Left lung (tissue), 4 donors: ENCODE measurements at regions not wholly inside any gene's neighbourhood (a gene's known extent, or its start where the extent isn't known, plus 50 kb on each side); places are given as distances from the start of the nearest gene placed in this dataset.

ENCODE experiments used
- ATAC-seq: fragments of 200-7000 bp; cut with Tn5 transposase; one replicate; pipeline ENCODE4 v1.9.1; 2020; ENCODE audit warnings: moderate library complexity
- DNase-seq, 4 donors: peaks; one replicate each; pipeline ENCODE4 v3.0.0-alpha.2; 2013 to 2020
- H3K27ac ChIP-seq, 2 donors: fragments of 200-600 bp; sonication (generic) in 1 of 2; one replicate each; pipeline versions ENCODE4 v1.5.0 to v1.8.0; 2020 to 2021
- H3K27me3 ChIP-seq, 2 donors: fragments of 200-600 bp; sonication (generic) in 1 of 2; one replicate each; pipeline versions ENCODE4 v1.5.0 to v1.8.0; 2020 to 2021
- H3K36me3 ChIP-seq, 2 donors: fragments of 200-600 bp; sonication (generic) in 1 of 2; one replicate each; pipeline versions ENCODE4 v1.5.0 to v1.8.0; 2020 to 2021
- H3K4me1 ChIP-seq, 2 donors: fragments of 200-600 bp; one replicate each; pipeline ENCODE4 v1.8.0; 2021
- H3K4me3 ChIP-seq, 2 donors: fragments of 200-600 bp; sonication (generic) in 1 of 2; one replicate each; pipeline versions ENCODE4 v1.5.0 to v1.8.0; 2020 to 2021; ENCODE audit warnings: mild to moderate bottlenecking in 1 of 2
- H3K9me3 ChIP-seq, 2 donors: fragments of 200-600 bp; sonication (generic) in 1 of 2; one replicate each; pipeline versions ENCODE4 v1.5.0 to v1.8.0; 2020 to 2021
- intact Hi-C, 2 donors: fragments of 100-400 bp; cut with DNase I; formaldehyde crosslinking; loops; one replicate each; pipeline versions ENCODE4 v1.11.2 to v1.14.2; 2022
- TF ChIP-seq, protein P1 (sequence below), 2 donors: fragments of 200-600 bp; sonication (generic) in 1 of 2; IDR thresholded peaks; one replicate each; pipeline versions ENCODE4 v1.5.0 to v1.8.0; 2021; ENCODE audit warnings: antibody characterized with exemption in 2 of 2
- donor health status: DM: no; HTN: yes; CAD: no.
- donor health status: DM: no; HTN: no; CAD: no.

DNA sequence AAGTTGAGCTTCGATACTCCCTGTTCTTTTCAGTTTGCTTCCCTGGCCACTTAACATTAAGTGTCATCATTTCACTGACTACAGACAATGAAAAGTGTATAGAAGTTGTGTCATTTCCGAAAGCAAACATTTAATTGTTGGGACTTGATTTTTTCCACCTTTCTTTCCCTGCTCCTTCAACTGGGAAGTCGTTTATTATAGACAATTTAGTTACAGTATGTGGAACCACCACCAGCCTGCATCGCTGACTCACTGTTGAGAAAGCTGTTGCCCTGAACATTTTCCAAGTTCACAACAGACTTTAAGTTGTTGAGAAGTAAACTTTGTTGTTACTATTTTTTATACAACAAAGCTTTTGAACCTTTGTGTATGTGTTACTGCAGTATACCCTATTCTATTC is 788.4 kb upstream of the PRR20A start:
- ATAC-seq: no peak
- no peaks in the 10 kb centered on the region for H3K27me3 ChIP-seq
- peaks cover 0 to 4% of the 10 kb centered on the region in 2 donors for H3K9me3 ChIP-seq
- intact Hi-C loops: no loop called here
- H3K4me3 ChIP-seq: no peak overlapping the region
- DNase-seq: no peak
- H3K27ac ChIP-seq: no peak overlapping the region
- no peaks in the 10 kb centered on the region for H3K36me3 ChIP-seq
- H3K4me1 ChIP-seq: no peaks in the 10 kb centered on the region
- TF ChIP-seq, protein P1, sequence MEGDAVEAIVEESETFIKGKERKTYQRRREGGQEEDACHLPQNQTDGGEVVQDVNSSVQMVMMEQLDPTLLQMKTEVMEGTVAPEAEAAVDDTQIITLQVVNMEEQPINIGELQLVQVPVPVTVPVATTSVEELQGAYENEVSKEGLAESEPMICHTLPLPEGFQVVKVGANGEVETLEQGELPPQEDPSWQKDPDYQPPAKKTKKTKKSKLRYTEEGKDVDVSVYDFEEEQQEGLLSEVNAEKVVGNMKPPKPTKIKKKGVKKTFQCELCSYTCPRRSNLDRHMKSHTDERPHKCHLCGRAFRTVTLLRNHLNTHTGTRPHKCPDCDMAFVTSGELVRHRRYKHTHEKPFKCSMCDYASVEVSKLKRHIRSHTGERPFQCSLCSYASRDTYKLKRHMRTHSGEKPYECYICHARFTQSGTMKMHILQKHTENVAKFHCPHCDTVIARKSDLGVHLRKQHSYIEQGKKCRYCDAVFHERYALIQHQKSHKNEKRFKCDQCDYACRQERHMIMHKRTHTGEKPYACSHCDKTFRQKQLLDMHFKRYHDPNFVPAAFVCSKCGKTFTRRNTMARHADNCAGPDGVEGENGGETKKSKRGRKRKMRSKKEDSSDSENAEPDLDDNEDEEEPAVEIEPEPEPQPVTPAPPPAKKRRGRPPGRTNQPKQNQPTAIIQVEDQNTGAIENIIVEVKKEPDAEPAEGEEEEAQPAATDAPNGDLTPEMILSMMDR (IDR thresholded peaks at IDR 0.05): no peak

DNA sequence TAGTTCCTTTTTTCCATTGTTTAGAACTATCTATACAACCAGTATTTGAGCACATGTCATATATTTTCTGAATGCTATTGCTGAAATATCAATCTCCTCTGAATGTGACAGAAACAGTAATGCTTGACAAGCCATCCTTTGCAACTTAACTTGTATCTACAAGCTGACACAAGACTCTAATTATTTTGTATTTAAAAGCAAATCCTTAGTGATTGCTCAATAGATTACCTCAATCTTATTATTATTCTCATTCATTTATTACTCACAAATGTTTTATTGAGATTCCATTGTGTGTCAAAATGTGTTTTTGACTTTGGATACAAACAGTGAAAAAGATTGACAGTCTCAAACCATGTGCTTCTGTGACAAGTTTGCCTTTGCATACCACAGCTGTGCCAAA is 787.8 kb upstream of the PRR20A start:
- ATAC-seq (no peak), DNase-seq (no peak)
- Histone ChIP-seq H3K4me1 (no peaks in the 10 kb centered on the region), H3K27ac (no peak overlapping the region), H3K4me3 (no peak overlapping the region), H3K36me3 (no peaks in the 10 kb centered on the region), H3K9me3 (peaks cover 0 to 4% of the 10 kb centered on the region in 2 donors), H3K27me3 (no peaks in the 10 kb centered on the region)
- intact Hi-C loops: no loop called here
- TF ChIP-seq, protein P1 (IDR thresholded peaks at IDR 0.05): no peak

DNA sequence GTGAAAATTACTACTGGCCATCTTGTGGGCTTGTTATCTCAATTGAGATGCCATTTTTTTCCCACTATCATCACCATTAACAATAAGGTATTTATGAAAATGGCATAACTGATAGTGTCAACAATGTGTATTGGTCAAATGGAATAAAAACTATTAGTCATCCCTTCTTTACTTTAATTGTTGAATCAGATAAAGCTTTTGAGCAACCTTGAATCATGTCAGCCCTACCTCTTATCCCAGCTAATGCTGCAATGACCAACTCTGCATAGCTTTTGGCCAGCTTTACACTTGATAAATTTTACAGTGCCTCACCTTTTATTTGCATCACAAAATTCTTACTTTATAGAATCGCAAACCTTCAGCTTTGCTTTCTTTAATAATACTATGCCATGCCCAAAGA is 784.0 kb upstream of the PRR20A start:
- ATAC-seq: no peak
- Histone ChIP-seq H3K36me3 (no peaks in the 10 kb centered on the region), H3K9me3 (no peaks in the 10 kb centered on the region), H3K4me3 (no peak overlapping the region), H3K4me1 (no peaks in the 10 kb centered on the region), H3K27ac (no peak overlapping the region), H3K27me3 (no peaks in the 10 kb centered on the region)
- TF ChIP-seq, protein P1 (IDR thresholded peaks at IDR 0.05): no peak
- intact Hi-C loops: no loop called here
- DNase-seq: no peak

DNA sequence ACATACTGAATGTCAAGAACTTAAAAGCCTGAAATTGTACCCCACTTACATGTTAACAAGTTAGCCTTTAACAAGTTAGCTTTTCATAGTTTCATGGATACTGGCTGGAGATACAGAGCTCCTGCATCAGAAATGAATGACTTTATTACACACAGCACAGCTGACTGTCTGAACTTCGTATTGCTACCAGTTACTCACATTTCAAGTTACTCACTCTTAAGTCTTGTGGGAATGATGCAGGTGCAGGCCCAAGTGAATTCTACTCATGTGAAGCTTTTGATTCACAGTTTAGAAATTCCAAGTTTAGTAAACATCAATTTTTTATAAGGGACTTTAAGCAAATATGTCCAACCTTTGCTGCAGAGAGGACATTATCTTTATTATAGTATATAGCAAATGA is 762.2 kb upstream of the PRR20A start:
- Histone ChIP-seq H3K27ac (no peak overlapping the region), H3K4me1 (no peaks in the 10 kb centered on the region), H3K36me3 (no peaks in the 10 kb centered on the region), H3K9me3 (peaks cover 0 to 15% of the 10 kb centered on the region in 2 donors), H3K4me3 (no peak overlapping the region), H3K27me3 (no peaks in the 10 kb centered on the region)
- no peak for ATAC-seq
- intact Hi-C loops: no loop called here
- DNase-seq: no peak
- TF ChIP-seq, protein P1 (IDR thresholded peaks at IDR 0.05): no peak

DNA sequence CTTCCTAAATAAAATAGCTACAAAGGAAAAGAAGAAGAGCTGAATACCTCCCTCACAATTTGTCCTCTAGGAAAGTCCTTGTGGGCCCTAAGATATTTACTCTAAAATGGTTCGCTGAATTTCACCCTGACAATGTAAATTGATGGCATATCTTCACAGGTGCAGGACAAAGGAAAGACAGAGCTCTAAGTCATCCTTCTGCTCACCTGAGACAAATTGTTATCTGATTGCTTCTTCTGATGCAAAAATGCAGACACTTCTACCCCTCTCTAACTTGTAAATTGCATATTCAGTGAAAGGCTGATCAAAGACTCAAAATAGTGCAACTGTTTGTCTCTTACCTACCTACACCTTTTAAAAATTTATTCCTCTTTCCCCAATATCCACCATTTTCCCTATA is 747.2 kb upstream of the PRR20A start:
- TF ChIP-seq, protein P1 (IDR thresholded peaks at IDR 0.05): no peak
- DNase-seq (no peak), ATAC-seq (no peak)
- intact Hi-C loops: no loop called here
- no peak overlapping the region for H3K4me3 ChIP-seq
- peaks cover 0 to 9% of the 10 kb centered on the region in 2 donors for H3K9me3 ChIP-seq
- H3K27ac ChIP-seq: no peak overlapping the region
- no peaks in the 10 kb centered on the region for H3K27me3 ChIP-seq
- H3K36me3 ChIP-seq: no peaks in the 10 kb centered on the region
- no peaks in the 10 kb centered on the region for H3K4me1 ChIP-seq
